ENCODE measurements at regions not wholly inside any gene's neighbourhood (a gene's known extent, or its start where the extent isn't known, plus 50 kb on each side); places are given as distances from the start of the nearest gene placed in this dataset.

DNA sequence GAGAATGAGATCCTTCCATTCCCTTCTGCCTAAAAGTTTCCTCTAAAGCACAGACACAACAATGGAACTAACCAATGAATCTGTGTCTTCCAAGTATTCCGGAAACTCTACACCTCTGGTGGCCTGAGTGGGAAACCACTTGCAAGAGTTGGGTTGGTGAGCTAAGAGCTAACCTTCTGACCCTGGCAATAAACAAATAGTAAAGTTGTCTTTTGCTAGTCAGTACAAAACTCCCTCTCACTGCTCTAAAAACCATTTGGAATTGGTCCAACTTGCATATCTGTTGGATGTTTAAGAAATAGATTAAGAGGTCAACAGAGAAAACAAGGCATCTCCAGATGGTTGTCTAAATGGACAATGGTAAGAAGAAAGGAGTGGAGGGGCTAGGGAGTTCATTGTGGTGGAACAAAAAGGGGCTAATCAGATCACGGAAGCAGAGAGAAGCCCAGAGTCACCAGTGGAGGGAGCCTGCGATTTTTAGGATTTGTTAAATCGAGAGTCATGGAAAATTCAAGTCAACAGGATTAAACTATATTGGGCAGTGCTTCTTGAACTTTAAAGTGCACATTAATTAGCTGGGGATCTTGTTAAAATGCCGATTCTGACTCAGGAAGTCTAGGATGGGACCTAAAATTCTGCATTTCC lies 192.3 kb downstream of the EVX1 start:
- H2BK120ac ChIP-seq (replicated peaks; ENCODE audit: low read depth, low read length): no peak overlapping the region
- H3K27me3 ChIP-seq (replicated peaks in 1 of 4; ENCODE audit: control insufficient read depth in 3 of 4, extremely low read depth in 1 of 4, insufficient read depth in 3 of 4, low read length in 3 of 4): no peaks in the 10 kb centered on the region
- H3K9me3 ChIP-seq (ENCODE audit: insufficient read depth in 2 of 2, low read depth in 1 of 2, low read length in 1 of 2): no peaks in the 10 kb centered on the region
- H2AK5ac ChIP-seq (ENCODE audit: low read depth, low read length): no peak overlapping the region
- peaks cover 0 to 14% (median 10%) of the 10 kb centered on the region in 4 experiments for H3K4me1 ChIP-seq (replicated peaks in 1 of 4; ENCODE audit: control insufficient read depth in 3 of 4, insufficient read depth in 4 of 4, low read length in 3 of 4)
- no peak overlapping the region for H3K56ac ChIP-seq (replicated peaks; ENCODE audit: insufficient read length, low read depth, low read length)
- H3K36me3 ChIP-seq (ENCODE audit: control insufficient read depth in 2 of 4, insufficient read depth in 4 of 4, low read length in 3 of 4): no peaks in the 10 kb centered on the region
- CTCF ChIA-PET (ENCODE audit: partially characterized antibody): interaction anchor here (0.6 to 2.5 kb wide), 17 partner anchors 10 to 239 kb away, joined by 3 to 9 read pairs (median 3); no protein-coding TSS in a partner anchor
- H2AFZ ChIP-seq (ENCODE audit: low read length): no peak overlapping the region
- H3K18ac ChIP-seq (ENCODE audit: extremely low read depth, low read length): peak overlapping the region; percentile 71; the same call in 1 of the 2 replicates
- no peak for DNase-seq (ENCODE audit: low read depth in 1 of 2, low spot score in 2 of 2)
- H3K4me3 ChIP-seq (ENCODE audit: extremely low read depth in 1 of 4, insufficient read depth in 2 of 4, low read depth in 3 of 4, low read length in 4 of 4): no peak overlapping the region
- H3K23me2 ChIP-seq (ENCODE audit: low read depth, low read length): no peaks in the 10 kb centered on the region
- H3K14ac ChIP-seq (ENCODE audit: insufficient read length): no peak overlapping the region
- POLR2A ChIA-PET (ENCODE audit: partially characterized antibody): interaction anchor here (0.6 to 1.0 kb wide), 2 partner anchors 14 to 18 kb away, joined by 3 read pairs; no protein-coding TSS in a partner anchor
- peak; percentile 48 for FAIRE-seq
- WGBS, 2 experiments (ENCODE audit: extremely low coverage in 1 of 2, insufficient coverage in 1 of 2, insufficient read length in 1 of 2, insufficient replicate concordance in 2 of 2, low coverage in 1 of 2, low lambda C conversion rate in 2 of 2, missing lambda C conversion rate in 1 of 2): 82% methylated on average over 5 of the region's 5 CpGs; no CpG with 5 or more reads in 1 of the 2 experiments
- H3K79me1 ChIP-seq (ENCODE audit: low read depth, low read length): no peaks in the 10 kb centered on the region
- H2BK20ac ChIP-seq (ENCODE audit: low read length): 0 out of 2 replicates have a peak overlapping the region, but pooled peaks have one; percentile 41
- H4K8ac ChIP-seq (ENCODE audit: extremely low read depth, insufficient read depth, low read length): no peak overlapping the region
- H3K23ac ChIP-seq (ENCODE audit: insufficient read length): no peak overlapping the region
- H3K79me2 ChIP-seq (ENCODE audit: control insufficient read depth in 1 of 2, insufficient read depth in 2 of 2, low read length in 2 of 2): no peaks in the 10 kb centered on the region
- no peak overlapping the region for H3K9ac ChIP-seq (replicated peaks in 1 of 4; ENCODE audit: extremely low read depth in 1 of 4, low read depth in 3 of 4, low read length in 3 of 4)
- no peak overlapping the region for H3K4ac ChIP-seq (replicated peaks; ENCODE audit: insufficient read length, low read depth, low read length)
- 0 out of 2 replicates have a peak overlapping the region, but pooled peaks have one; percentile 5 for H2BK12ac ChIP-seq (ENCODE audit: low read depth, low read length)
- no peak overlapping the region for H4K5ac ChIP-seq (ENCODE audit: insufficient read length, low read depth, low read length)
- no peak overlapping the region for H4K91ac ChIP-seq (replicated peaks; ENCODE audit: insufficient read length, low read length)
- H3K27ac ChIP-seq (ENCODE audit: low read depth, low read length): no peak overlapping the region
- no peaks in the 10 kb centered on the region for H4K20me1 ChIP-seq (replicated peaks in 1 of 2; ENCODE audit: control insufficient read depth in 1 of 2, insufficient read depth in 2 of 2, low read length in 2 of 2)
- no peak overlapping the region for H2BK15ac ChIP-seq (ENCODE audit: low read length)
- H3K4me2 ChIP-seq (ENCODE audit: insufficient read depth in 1 of 2, low read depth in 2 of 2, low read length in 2 of 2): no peak overlapping the region
- TF ChIP-seq RAD21 (IDR thresholded peaks at IDR 0.05 in 1 of 2, conservative IDR thresholded peaks at IDR 0.05 in 1 of 2; ENCODE audit: low read depth in 2 of 2, low read length in 2 of 2) (peak; percentile 41 to 59; a peak in 3 of 4 replicates), HDAC6 (IDR thresholded peaks at IDR 0.05; ENCODE audit: low read depth, low read length) (no peak)
- TF ChIP-seq, protein P1, sequence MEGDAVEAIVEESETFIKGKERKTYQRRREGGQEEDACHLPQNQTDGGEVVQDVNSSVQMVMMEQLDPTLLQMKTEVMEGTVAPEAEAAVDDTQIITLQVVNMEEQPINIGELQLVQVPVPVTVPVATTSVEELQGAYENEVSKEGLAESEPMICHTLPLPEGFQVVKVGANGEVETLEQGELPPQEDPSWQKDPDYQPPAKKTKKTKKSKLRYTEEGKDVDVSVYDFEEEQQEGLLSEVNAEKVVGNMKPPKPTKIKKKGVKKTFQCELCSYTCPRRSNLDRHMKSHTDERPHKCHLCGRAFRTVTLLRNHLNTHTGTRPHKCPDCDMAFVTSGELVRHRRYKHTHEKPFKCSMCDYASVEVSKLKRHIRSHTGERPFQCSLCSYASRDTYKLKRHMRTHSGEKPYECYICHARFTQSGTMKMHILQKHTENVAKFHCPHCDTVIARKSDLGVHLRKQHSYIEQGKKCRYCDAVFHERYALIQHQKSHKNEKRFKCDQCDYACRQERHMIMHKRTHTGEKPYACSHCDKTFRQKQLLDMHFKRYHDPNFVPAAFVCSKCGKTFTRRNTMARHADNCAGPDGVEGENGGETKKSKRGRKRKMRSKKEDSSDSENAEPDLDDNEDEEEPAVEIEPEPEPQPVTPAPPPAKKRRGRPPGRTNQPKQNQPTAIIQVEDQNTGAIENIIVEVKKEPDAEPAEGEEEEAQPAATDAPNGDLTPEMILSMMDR (IDR thresholded peaks at IDR 0.05; ENCODE audit: control extremely low read depth in 1 of 3, insufficient read depth in 1 of 3, low read depth in 1 of 3, low read length in 3 of 3): peak in 2 of 3 experiments; percentile 15 to 51; a peak in 2 of 4 replicates
- H2BK5ac ChIP-seq (ENCODE audit: low read depth, low read length): no peak overlapping the region
